ENCODE measurements at regions not wholly inside any gene's neighbourhood (a gene's known extent, or its start where the extent isn't known, plus 50 kb on each side); places are given as distances from the start of the nearest gene placed in this dataset.

DNA sequence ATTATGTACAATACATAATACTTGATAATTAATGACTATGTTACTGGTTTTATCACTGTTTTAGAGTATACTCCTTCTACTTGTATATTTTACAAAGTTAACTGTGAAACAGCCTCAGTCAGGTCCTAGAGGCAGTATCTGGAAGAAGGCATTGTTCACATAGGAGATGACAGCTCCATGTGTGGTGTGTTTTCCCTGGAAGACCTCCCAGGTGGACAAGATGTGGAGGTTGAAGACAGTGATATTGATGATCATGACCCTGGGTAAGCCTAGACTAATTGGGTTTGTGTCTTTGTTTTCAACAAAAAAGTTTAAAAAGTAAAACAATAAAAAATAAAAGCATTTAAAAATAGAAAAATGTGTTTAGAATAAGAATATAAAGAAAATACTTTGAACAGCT lies 96.4 kb downstream of the TRIB2 start:
- no peak for TF ChIP-seq EZH2 (IDR thresholded peaks at IDR 0.05; ENCODE audit: insufficient read depth, poor library complexity, severe bottlenecking)
- TF ChIP-seq EZH2phosphoT487 (IDR thresholded peaks at IDR 0.05; ENCODE audit: insufficient read depth, low read depth) = no peak

Measured in GM23248 (cell line).